SK-N-SH (cell line): ENCODE measurements at regions not wholly inside any gene's neighbourhood (a gene's known extent, or its start where the extent isn't known, plus 50 kb on each side); places are given as distances from the start of the nearest gene placed in this dataset.

ENCODE experiments used
- PBX3 ChIP-seq: IDR thresholded peaks from 2 replicates; pipeline ENCODE4; 2012
- TEAD4 ChIP-seq: IDR thresholded peaks from 2 replicates; pipeline ENCODE4 v1.4.0; 2012; ENCODE audit warnings: mild to moderate bottlenecking, borderline replicate concordance; ENCODE audit not compliant: insufficient read depth
- YY1 ChIP-seq: IDR thresholded peaks from 2 replicates; pipeline ENCODE4 v1.4.0; 2012; ENCODE audit warnings: low read depth, mild to moderate bottlenecking
- ZBTB33 ChIP-seq: IDR thresholded peaks from 2 replicates; pipeline ENCODE4 v1.4.0; 2012; ENCODE audit warnings: low read depth, borderline replicate concordance
- TF ChIP-seq, protein P1 (sequence below): IDR thresholded peaks from 2 replicates; pipeline ENCODE4 v1.6.1; 2012; ENCODE audit warnings: mild to moderate bottlenecking, low read depth, low read length, moderate library complexity
- TF ChIP-seq, protein P2 (sequence below): fragments of 200-600 bp; sonication (generic); IDR thresholded peaks from 2 replicates; pipeline ENCODE4 v1.6.1; 2017; ENCODE audit warnings: antibody characterized with exemption, mild to moderate bottlenecking, moderate library complexity

DNA sequence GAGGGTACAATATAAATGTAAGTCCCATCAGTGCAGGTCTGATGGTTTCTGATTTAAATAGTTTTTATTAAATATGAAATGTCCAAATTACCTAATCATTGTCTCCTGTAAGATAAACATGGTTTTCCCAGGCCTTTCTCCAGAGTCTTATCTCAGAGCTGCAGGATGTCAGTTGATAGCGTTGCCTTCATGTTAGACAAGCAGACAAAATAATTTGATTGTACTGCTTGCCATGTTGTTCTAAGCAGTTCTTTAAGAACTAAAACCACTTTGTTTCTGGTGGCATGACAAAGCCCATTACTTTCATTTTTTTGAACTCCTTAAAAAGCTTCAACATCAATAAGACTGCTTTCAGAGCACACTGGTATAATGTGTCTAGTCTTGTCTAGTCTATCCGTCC lies 1073.5 kb downstream of the MAT2B start:
- TF ChIP-seq, protein P1, sequence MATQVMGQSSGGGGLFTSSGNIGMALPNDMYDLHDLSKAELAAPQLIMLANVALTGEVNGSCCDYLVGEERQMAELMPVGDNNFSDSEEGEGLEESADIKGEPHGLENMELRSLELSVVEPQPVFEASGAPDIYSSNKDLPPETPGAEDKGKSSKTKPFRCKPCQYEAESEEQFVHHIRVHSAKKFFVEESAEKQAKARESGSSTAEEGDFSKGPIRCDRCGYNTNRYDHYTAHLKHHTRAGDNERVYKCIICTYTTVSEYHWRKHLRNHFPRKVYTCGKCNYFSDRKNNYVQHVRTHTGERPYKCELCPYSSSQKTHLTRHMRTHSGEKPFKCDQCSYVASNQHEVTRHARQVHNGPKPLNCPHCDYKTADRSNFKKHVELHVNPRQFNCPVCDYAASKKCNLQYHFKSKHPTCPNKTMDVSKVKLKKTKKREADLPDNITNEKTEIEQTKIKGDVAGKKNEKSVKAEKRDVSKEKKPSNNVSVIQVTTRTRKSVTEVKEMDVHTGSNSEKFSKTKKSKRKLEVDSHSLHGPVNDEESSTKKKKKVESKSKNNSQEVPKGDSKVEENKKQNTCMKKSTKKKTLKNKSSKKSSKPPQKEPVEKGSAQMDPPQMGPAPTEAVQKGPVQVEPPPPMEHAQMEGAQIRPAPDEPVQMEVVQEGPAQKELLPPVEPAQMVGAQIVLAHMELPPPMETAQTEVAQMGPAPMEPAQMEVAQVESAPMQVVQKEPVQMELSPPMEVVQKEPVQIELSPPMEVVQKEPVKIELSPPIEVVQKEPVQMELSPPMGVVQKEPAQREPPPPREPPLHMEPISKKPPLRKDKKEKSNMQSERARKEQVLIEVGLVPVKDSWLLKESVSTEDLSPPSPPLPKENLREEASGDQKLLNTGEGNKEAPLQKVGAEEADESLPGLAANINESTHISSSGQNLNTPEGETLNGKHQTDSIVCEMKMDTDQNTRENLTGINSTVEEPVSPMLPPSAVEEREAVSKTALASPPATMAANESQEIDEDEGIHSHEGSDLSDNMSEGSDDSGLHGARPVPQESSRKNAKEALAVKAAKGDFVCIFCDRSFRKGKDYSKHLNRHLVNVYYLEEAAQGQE, result no peak
- TF ChIP-seq, protein P2, sequence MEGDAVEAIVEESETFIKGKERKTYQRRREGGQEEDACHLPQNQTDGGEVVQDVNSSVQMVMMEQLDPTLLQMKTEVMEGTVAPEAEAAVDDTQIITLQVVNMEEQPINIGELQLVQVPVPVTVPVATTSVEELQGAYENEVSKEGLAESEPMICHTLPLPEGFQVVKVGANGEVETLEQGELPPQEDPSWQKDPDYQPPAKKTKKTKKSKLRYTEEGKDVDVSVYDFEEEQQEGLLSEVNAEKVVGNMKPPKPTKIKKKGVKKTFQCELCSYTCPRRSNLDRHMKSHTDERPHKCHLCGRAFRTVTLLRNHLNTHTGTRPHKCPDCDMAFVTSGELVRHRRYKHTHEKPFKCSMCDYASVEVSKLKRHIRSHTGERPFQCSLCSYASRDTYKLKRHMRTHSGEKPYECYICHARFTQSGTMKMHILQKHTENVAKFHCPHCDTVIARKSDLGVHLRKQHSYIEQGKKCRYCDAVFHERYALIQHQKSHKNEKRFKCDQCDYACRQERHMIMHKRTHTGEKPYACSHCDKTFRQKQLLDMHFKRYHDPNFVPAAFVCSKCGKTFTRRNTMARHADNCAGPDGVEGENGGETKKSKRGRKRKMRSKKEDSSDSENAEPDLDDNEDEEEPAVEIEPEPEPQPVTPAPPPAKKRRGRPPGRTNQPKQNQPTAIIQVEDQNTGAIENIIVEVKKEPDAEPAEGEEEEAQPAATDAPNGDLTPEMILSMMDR, result no peak
- TF ChIP-seq PBX3, result 0 out of 2 replicates have a peak, but pooled peaks have one; percentile 12
- TF ChIP-seq ZBTB33, result no peak
- TF ChIP-seq YY1, result no peak
- TF ChIP-seq TEAD4, result peak; percentile 65; the same call in 1 of the 2 replicates
